Forelimb muscle (tissue), 1 donor: ENCODE measurements at regions not wholly inside any gene's neighbourhood (a gene's known extent, or its start where the extent isn't known, plus 50 kb on each side); places are given as distances from the start of the nearest gene placed in this dataset.

Experiments
- DNase-seq: peaks from one replicate; pipeline ENCODE4 v3.0.0-alpha.2; 2013; ENCODE audit warnings: low read depth

GRCh38 chr17:70868149-70868548, 698.8 kb downstream of the KCNJ2 start:
- no peak for DNase-seq

- no peak for DNase-seq
Observed at GRCh38 chr17:70869402-70870085, 700.2 kb downstream of the KCNJ2 start.

GRCh38 chr17:70871180-70871818, 702.0 kb downstream of the KCNJ2 start:
- no peak for DNase-seq

GRCh38 chr17:70872103-70872502, 702.8 kb downstream of the KCNJ2 start:
- DNase-seq = no peak

- no peak for DNase-seq
Observed at GRCh38 chr17:70875729-70876310, 706.5 kb downstream of the KCNJ2 start.

- DNase-seq = no peak
Observed at GRCh38 chr17:70878879-70879278, 709.5 kb downstream of the KCNJ2 start.

- DNase-seq = no peak
Observed at GRCh38 chr17:70879401-70879800, 710.1 kb downstream of the KCNJ2 start.

- no peak for DNase-seq
Observed at GRCh38 chr17:70881093-70881492, 711.8 kb downstream of the KCNJ2 start.

- no peak for DNase-seq
Observed at GRCh38 chr17:70882504-70882903, 713.2 kb downstream of the KCNJ2 start.

GRCh38 chr17:70886648-70887047, 717.3 kb downstream of the KCNJ2 start:
- no peak for DNase-seq

GRCh38 chr17:70888324-70888723, 719.0 kb downstream of the KCNJ2 start:
- no peak for DNase-seq

- DNase-seq = no peak
Observed at GRCh38 chr17:70891306-70891705, 722.0 kb downstream of the KCNJ2 start.

GRCh38 chr17:70892527-70892926, 723.2 kb downstream of the KCNJ2 start:
- DNase-seq = no peak

- no peak for DNase-seq
Observed at GRCh38 chr17:70896843-70897242, 727.5 kb downstream of the KCNJ2 start.

- no peak for DNase-seq
Observed at GRCh38 chr17:70897446-70897845, 728.1 kb downstream of the KCNJ2 start.

GRCh38 chr17:70901870-70902269, 732.5 kb downstream of the KCNJ2 start:
- DNase-seq = no peak

- DNase-seq = no peak
Observed at GRCh38 chr17:70905796-70906195, 736.5 kb downstream of the KCNJ2 start.

- no peak for DNase-seq
Observed at GRCh38 chr17:70906808-70907207, 737.5 kb downstream of the KCNJ2 start.

GRCh38 chr17:70912716-70913485, 743.6 kb downstream of the KCNJ2 start:
- peak; percentile 53 for DNase-seq

GRCh38 chr17:70916469-70916868, 747.1 kb downstream of the KCNJ2 start:
- DNase-seq = no peak

- DNase-seq = no peak
Observed at GRCh38 chr17:70919241-70919640, 749.9 kb downstream of the KCNJ2 start.

- DNase-seq = no peak
Observed at GRCh38 chr17:70920416-70920815, 751.1 kb downstream of the KCNJ2 start.
